Vagina (tissue), 2 donors: ENCODE measurements at regions not wholly inside any gene's neighbourhood (a gene's known extent, or its start where the extent isn't known, plus 50 kb on each side); places are given as distances from the start of the nearest gene placed in this dataset.

Source experiments
- CTCF ChIP-seq, 3 experiments: fragments of 450-650 bp in 2 of 3; fragments of 200-600 bp in 1 of 3; sonication (generic) in 1 of 3; IDR thresholded peaks; one replicate each; pipeline ENCODE4 v1.5.1; 2017 to 2019; ENCODE audit warnings: antibody characterized with exemption in 3 of 3, mild to moderate bottlenecking in 2 of 3, moderate library complexity in 2 of 3
- POLR2A ChIP-seq, 2 donors: fragments of 450-650 bp; IDR thresholded peaks; one replicate each; pipeline ENCODE4 v1.6.1; 2017; ENCODE audit warnings: antibody characterized with exemption in 2 of 2, mild to moderate bottlenecking in 2 of 2, moderate library complexity in 2 of 2

- TF ChIP-seq CTCF (IDR thresholded peaks at IDR 0.05) (no peak), POLR2A (IDR thresholded peaks at IDR 0.05) (no peak)
Observed at GRCh38 chr5:92206681-92207080, 823.6 kb upstream of the ARRDC3 start.
